Ectodermal cell (in vitro differentiated cells): ENCODE measurements at regions not wholly inside any gene's neighbourhood (a gene's known extent, or its start where the extent isn't known, plus 50 kb on each side); places are given as distances from the start of the nearest gene placed in this dataset.

ENCODE experiments used
- H3K27ac ChIP-seq: 2 replicates; pipeline ENCODE4 v1.7.0; 2013; ENCODE audit warnings: mild to moderate bottlenecking, low read depth, low read length; ENCODE audit not compliant: insufficient read depth, poor library complexity, severe bottlenecking
- H3K27me3 ChIP-seq: 2 replicates; pipeline ENCODE4 v1.7.0; 2013; ENCODE audit warnings: mild to moderate bottlenecking, low read length; ENCODE audit not compliant: insufficient read depth, control insufficient read depth, poor library complexity, severe bottlenecking
- H3K36me3 ChIP-seq: one replicate; pipeline ENCODE4 v1.7.0; 2013; ENCODE audit warnings: low read length; ENCODE audit not compliant: control insufficient read depth, insufficient read depth
- H3K4me1 ChIP-seq: one replicate; pipeline ENCODE4 v1.7.0; 2013; ENCODE audit warnings: low read length; ENCODE audit not compliant: control insufficient read depth, insufficient read depth
- H3K4me3 ChIP-seq: 2 replicates; pipeline ENCODE4 v1.7.0; 2013; ENCODE audit warnings: low read depth, low read length, control low read depth; ENCODE audit not compliant: insufficient read depth
- H3K9me3 ChIP-seq: 2 replicates; pipeline ENCODE4 v1.7.0; 2013; ENCODE audit warnings: mild to moderate bottlenecking, low read length, moderate library complexity; ENCODE audit not compliant: control insufficient read depth
- WGBS, 2 experiments: methylation state at CpG; one replicate each; pipeline ENCODE4 v1.1.7; 2013; ENCODE audit warnings: missing lambda C conversion rate in 2 of 2; 5-methylcytosine and 5-hydroxymethylcytosine counted together

- no peaks in the 10 kb centered on the region for H3K27me3 ChIP-seq
- 90 to 93% methylated on average over 3 of the region's 3 CpGs for WGBS, 2 experiments
- no peak overlapping the region for H3K4me3 ChIP-seq
- H3K4me1 ChIP-seq = peaks cover 7% of the 10 kb centered on the region
- no peak overlapping the region for H3K27ac ChIP-seq
- H3K9me3 ChIP-seq = no peaks in the 10 kb centered on the region
- H3K36me3 ChIP-seq = no peaks in the 10 kb centered on the region
Measured at GRCh38 chr2:15840148-15840547, 100.2 kb upstream of the MYCN start.

GRCh38 chr2:15840969-15841368 is 99.4 kb upstream of the MYCN start:
- Histone ChIP-seq H3K4me1 (peaks cover 7% of the 10 kb centered on the region), H3K36me3 (no peaks in the 10 kb centered on the region), H3K27ac (no peak overlapping the region), H3K9me3 (no peaks in the 10 kb centered on the region), H3K4me3 (no peak overlapping the region), H3K27me3 (no peaks in the 10 kb centered on the region)
- WGBS, 2 experiments = 95% methylated on average over 8 of the region's 8 CpGs

GRCh38 chr2:15841776-15842560 is 98.4 kb upstream of the MYCN start:
- no peak overlapping the region for H3K27ac ChIP-seq

GRCh38 chr2:15842758-15843666 is 97.3 kb upstream of the MYCN start:
- 89 to 90% methylated on average over 34 of the region's 34 CpGs for WGBS, 2 experiments
- peaks cover 7% of the 10 kb centered on the region for H3K4me1 ChIP-seq
- no peaks in the 10 kb centered on the region for H3K27me3 ChIP-seq
- H3K36me3 ChIP-seq = no peaks in the 10 kb centered on the region
- H3K9me3 ChIP-seq = no peaks in the 10 kb centered on the region
- H3K27ac ChIP-seq = peak overlapping the region; percentile 8
- H3K4me3 ChIP-seq = no peak overlapping the region

More at GRCh38 chr2:15841776-15842560, 98.4 kb upstream of the MYCN start:
- no peaks in the 10 kb centered on the region for H3K9me3 ChIP-seq
- 88 to 90% methylated on average over 12 of the region's 12 CpGs for WGBS, 2 experiments
- peaks cover 7% of the 10 kb centered on the region for H3K4me1 ChIP-seq
- no peaks in the 10 kb centered on the region for H3K36me3 ChIP-seq
- no peaks in the 10 kb centered on the region for H3K27me3 ChIP-seq
- no peak overlapping the region for H3K4me3 ChIP-seq

- 85 to 88% methylated on average over 11 of the region's 11 CpGs for WGBS, 2 experiments
- no peaks in the 10 kb centered on the region for H3K9me3 ChIP-seq
- no peaks in the 10 kb centered on the region for H3K27me3 ChIP-seq
- H3K4me1 ChIP-seq = peaks cover 7% of the 10 kb centered on the region
- H3K27ac ChIP-seq = no peak overlapping the region
- no peak overlapping the region for H3K4me3 ChIP-seq
- no peaks in the 10 kb centered on the region for H3K36me3 ChIP-seq
Measured at GRCh38 chr2:15844211-15844801, 96.0 kb upstream of the MYCN start.

GRCh38 chr2:15845294-15845693 is 95.1 kb upstream of the MYCN start:
- 91% methylated on average over 3 of the region's 3 CpGs for WGBS, 2 experiments
- H3K36me3 ChIP-seq = no peaks in the 10 kb centered on the region
- no peak overlapping the region for H3K4me3 ChIP-seq
- H3K4me1 ChIP-seq = peaks cover 7% of the 10 kb centered on the region
- H3K27ac ChIP-seq = no peak overlapping the region
- no peaks in the 10 kb centered on the region for H3K27me3 ChIP-seq
- no peaks in the 10 kb centered on the region for H3K9me3 ChIP-seq

- Histone ChIP-seq H3K4me3 (no peak overlapping the region), H3K9me3 (no peaks in the 10 kb centered on the region), H3K36me3 (no peaks in the 10 kb centered on the region), H3K27ac (no peak overlapping the region), H3K4me1 (peaks cover 7% of the 10 kb centered on the region), H3K27me3 (no peaks in the 10 kb centered on the region)
- WGBS, 2 experiments = 86% methylated on average over 10 of the region's 10 CpGs
Measured at GRCh38 chr2:15845737-15846405, 94.5 kb upstream of the MYCN start.

- H3K4me3 ChIP-seq = no peak overlapping the region
- 96 to 97% methylated on average over 8 of the region's 8 CpGs for WGBS, 2 experiments
Measured at GRCh38 chr2:15846626-15847025, 93.7 kb upstream of the MYCN start.

GRCh38 chr2:15850534-15850933 is 89.8 kb upstream of the MYCN start:
- Histone ChIP-seq H3K4me3 (no peak overlapping the region), H3K27ac (no peak overlapping the region), H3K4me1 (no peaks in the 10 kb centered on the region), H3K9me3 (no peaks in the 10 kb centered on the region), H3K36me3 (no peaks in the 10 kb centered on the region), H3K27me3 (no peaks in the 10 kb centered on the region)
- 92 to 100% methylated on average over 1 of the region's 1 CpG for WGBS, 2 experiments

More at GRCh38 chr2:15846626-15847025, 93.7 kb upstream of the MYCN start:
- peaks cover 7% of the 10 kb centered on the region for H3K4me1 ChIP-seq
- H3K9me3 ChIP-seq = no peaks in the 10 kb centered on the region
- H3K27me3 ChIP-seq = no peaks in the 10 kb centered on the region
- H3K27ac ChIP-seq = no peak overlapping the region
- no peaks in the 10 kb centered on the region for H3K36me3 ChIP-seq
